HG02938 (cell line): ENCODE measurements at regions not wholly inside any gene's neighbourhood (a gene's known extent, or its start where the extent isn't known, plus 50 kb on each side); places are given as distances from the start of the nearest gene placed in this dataset.

Experiments
- ATAC-seq: cut with Tn5 transposase; IDR thresholded peaks from one replicate; pipeline ENCODE4 v1.9.1; 2021; ENCODE audit warnings: mild to moderate bottlenecking, moderate library complexity; ENCODE audit not compliant: unreplicated experiment

DNA sequence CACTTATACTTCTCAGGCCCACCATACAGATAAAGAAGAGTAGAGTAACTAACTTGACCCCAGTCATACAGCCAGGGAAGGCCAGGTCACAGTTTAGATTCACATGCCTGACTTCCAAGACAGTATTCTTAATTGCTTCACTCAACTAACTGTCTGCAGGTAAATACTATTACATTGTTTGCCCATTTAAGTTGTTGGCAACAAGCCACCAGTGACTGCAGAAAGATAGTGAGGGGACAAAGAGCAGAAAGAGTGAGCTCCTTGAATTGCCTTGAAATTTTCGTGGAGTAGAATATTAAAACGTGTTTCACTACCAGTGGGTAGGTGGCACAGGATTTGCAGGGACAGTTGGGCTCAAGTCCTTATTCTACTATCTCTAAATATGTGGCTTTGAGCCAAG is 146.3 kb upstream of the RMST start:
- ATAC-seq: no peak

- no peak for ATAC-seq
These were observed 141.0 kb upstream of the RMST start for GRCh38 chr12:97321621-97322020.

GRCh38 chr12:97322388-97322787 is 140.2 kb upstream of the RMST start:
- no peak for ATAC-seq

GRCh38 chr12:97323154-97323553 is 139.4 kb upstream of the RMST start:
- ATAC-seq: no peak

DNA sequence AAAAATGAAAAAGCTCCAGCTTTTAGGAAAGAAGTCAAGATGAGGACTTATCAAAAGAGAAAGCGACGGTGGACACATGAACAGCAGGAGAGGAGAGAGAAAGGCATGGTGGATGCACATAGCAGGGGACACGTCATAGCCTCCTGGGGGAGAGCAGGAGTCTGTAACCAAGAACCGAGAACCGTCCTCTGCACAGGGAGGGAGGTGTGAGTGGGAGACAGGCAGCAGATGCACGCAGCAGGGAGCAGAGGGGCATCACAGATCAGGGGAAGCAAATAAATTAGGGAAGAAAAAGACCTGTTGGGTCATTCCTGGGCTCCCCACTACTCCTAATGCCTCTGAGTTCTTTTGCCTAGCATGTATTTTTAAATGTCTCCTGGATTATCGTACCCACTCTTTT is 138.1 kb upstream of the RMST start:
- no peak for ATAC-seq

GRCh38 chr12:97335115-97335514 is 127.5 kb upstream of the RMST start:
- ATAC-seq: no peak

DNA sequence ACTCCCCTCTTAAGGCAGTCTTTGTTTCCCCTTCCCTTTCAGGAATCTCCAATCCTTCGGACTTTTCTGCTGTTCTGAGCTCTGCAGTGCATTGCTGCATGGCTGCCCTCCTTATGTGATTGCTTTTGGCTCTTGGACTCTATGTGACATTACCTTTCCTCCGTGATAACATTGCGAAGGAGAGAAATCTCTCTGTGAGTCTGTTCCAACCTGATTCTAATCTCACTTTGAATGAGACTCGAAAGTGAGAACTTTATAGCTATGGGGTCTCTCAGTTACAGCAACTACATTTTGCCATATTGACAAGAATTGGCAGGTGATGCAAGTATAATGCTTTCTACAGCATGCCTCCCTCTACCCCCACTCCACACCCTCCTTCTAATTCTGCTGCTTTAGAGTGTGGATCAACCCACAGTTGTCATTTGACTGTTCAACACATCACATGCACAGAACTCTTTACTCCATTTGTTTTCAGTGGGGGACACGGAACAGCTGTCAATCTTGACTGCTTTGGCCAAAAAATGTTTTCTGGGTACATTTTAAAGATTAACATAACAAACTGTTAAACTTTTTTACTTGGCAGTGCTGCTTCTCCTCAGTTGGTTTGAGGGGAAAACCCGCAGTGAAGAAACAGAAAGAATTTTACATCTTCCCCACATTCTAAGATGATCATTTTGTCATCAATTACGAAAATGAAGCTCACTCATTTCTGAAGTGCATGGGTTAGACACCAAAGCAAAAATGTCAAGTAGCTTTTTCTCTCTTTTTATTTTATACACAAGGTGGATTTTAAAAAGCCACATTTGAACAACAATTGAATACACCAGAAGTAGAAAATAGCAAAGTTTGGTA is 125.5 kb upstream of the RMST start:
- no peak for ATAC-seq

GRCh38 chr12:97342130-97342529 is 120.5 kb upstream of the RMST start:
- ATAC-seq: no peak

- no peak for ATAC-seq
These were observed 114.6 kb upstream of the RMST start for GRCh38 chr12:97347956-97348355.

- ATAC-seq: no peak
These were observed 104.2 kb upstream of the RMST start for GRCh38 chr12:97358361-97358760.

GRCh38 chr12:97359021-97359690 is 103.4 kb upstream of the RMST start:
- no peak for ATAC-seq

DNA sequence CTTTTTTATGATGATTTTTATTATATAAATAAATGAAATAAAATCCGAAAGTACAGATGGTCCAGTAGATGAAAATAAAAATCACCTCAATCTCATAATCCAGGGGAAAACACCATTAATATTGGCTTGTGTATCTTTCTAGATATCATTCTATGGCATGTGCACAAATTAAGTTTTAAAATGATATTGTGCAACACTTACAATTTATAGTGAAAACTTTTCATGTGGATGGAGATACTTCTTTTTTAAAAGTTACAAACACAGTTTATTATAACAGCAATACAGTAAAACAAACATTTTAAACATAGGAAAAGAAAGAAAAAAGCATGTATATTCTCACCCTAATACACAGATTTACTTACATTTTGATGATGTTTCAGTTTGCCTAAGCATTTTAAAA is 98.9 kb upstream of the RMST start:
- ATAC-seq: no peak

GRCh38 chr12:97368462-97369163 is 94.0 kb upstream of the RMST start:
- ATAC-seq: no peak

- no peak for ATAC-seq
These were observed 87.3 kb upstream of the RMST start for GRCh38 chr12:97375310-97375709.

DNA sequence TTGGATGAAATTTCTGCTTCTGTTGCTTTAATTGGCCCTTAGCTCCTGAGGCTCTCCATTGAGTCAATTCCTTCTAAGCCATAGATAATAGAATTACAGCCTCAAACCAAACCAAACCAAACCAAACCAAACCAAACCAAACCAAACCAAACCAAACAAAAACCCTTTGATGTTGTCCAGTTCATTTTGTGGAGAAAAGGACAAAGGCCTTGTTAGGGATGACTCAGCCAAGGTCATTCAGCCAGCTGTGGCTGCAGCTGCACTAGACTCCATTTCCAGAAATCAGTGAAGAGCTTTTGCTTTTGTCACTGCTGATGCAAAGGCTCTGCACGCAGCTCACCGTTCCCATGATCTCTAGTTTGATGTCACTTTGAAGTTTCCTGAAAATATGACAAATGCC is 82.2 kb upstream of the RMST start:
- no peak for ATAC-seq

- no peak for ATAC-seq
These were observed 77.5 kb upstream of the RMST start for GRCh38 chr12:97385121-97385520.

- ATAC-seq: no peak
These were observed 76.4 kb upstream of the RMST start for GRCh38 chr12:97386133-97386581.

- no peak for ATAC-seq
These were observed 74.8 kb upstream of the RMST start for GRCh38 chr12:97387844-97388243.

- no peak for ATAC-seq
These were observed 67.9 kb upstream of the RMST start for GRCh38 chr12:97394657-97395056.

GRCh38 chr12:97397008-97397407 is 65.6 kb upstream of the RMST start:
- no peak for ATAC-seq

- no peak for ATAC-seq
These were observed 63.9 kb upstream of the RMST start for GRCh38 chr12:97398704-97399103.

DNA sequence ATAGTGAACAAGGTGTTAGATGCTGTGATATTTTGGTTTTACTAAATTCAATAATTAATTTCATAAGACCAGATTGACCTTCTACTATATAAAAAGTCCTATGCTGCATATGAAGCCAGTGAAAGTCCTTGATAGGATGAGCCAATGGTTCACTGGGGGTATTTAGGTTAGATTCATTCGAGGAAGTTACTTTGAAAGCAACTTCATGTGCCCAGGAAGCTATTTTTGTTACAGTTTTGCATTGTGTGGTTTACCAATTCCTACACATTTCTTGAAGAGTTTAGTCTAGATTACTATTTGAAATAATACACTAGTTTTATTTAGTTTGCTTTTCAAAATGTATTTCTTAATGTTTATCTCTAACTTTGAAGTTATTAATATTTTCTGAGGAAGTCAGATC is 58.5 kb upstream of the RMST start:
- ATAC-seq: peak; percentile 13
